ENCODE measurements at regions not wholly inside any gene's neighbourhood (a gene's known extent, or its start where the extent isn't known, plus 50 kb on each side); places are given as distances from the start of the nearest gene placed in this dataset.

- no peak for DNase-seq (ENCODE audit: low spot score)
- TF ChIP-seq CTCF (IDR thresholded peaks at IDR 0.05) = no peak
- Histone ChIP-seq H3K27ac (no peak overlapping the region), H3K9me3 (no peaks in the 10 kb centered on the region), H3K4me1 (peaks cover 0 to 13% of the 10 kb centered on the region in 2 donors), H3K4me3 (no peak overlapping the region), H3K27me3 (no peaks in the 10 kb centered on the region), H3K36me3 (no peaks in the 10 kb centered on the region)
These were observed 185.1 kb upstream of the ZNF462 start for GRCh38 chr9:106677830-106678229.

GRCh38 chr9:106678273-106678672 lies 184.7 kb upstream of the ZNF462 start:
- TF ChIP-seq CTCF (IDR thresholded peaks at IDR 0.05) = no peak
- Histone ChIP-seq H3K36me3 (no peaks in the 10 kb centered on the region), H3K27me3 (no peaks in the 10 kb centered on the region), H3K27ac (no peak overlapping the region), H3K4me1 (peaks cover 0 to 13% of the 10 kb centered on the region in 2 donors), H3K4me3 (no peak overlapping the region), H3K9me3 (no peaks in the 10 kb centered on the region)
- no peak for DNase-seq (ENCODE audit: low spot score)

- H3K27ac ChIP-seq = peak overlapping the region in 1 of 2 donors; percentile 12
- no peak overlapping the region for H3K4me3 ChIP-seq
- TF ChIP-seq CTCF (IDR thresholded peaks at IDR 0.05) = no peak
- no peak for DNase-seq (ENCODE audit: low spot score)
- H3K36me3 ChIP-seq = no peaks in the 10 kb centered on the region
- peaks cover 0 to 11% of the 10 kb centered on the region in 2 donors for H3K4me1 ChIP-seq
- H3K9me3 ChIP-seq = no peaks in the 10 kb centered on the region
- H3K27me3 ChIP-seq = no peaks in the 10 kb centered on the region
These were observed 180.5 kb upstream of the ZNF462 start for GRCh38 chr9:106682420-106682819.

GRCh38 chr9:106683454-106683853 lies 179.5 kb upstream of the ZNF462 start:
- Histone ChIP-seq H3K4me1 (peaks cover 0 to 6% of the 10 kb centered on the region in 2 donors), H3K36me3 (no peaks in the 10 kb centered on the region), H3K9me3 (no peaks in the 10 kb centered on the region), H3K27me3 (no peaks in the 10 kb centered on the region), H3K27ac (no peak overlapping the region), H3K4me3 (no peak overlapping the region)
- DNase-seq (ENCODE audit: low spot score) = no peak
- TF ChIP-seq CTCF (IDR thresholded peaks at IDR 0.05) = no peak

- no peak for TF ChIP-seq CTCF (IDR thresholded peaks at IDR 0.05)
- DNase-seq (ENCODE audit: low spot score) = no peak
- Histone ChIP-seq H3K4me3 (no peak overlapping the region), H3K27me3 (no peaks in the 10 kb centered on the region), H3K27ac (no peak overlapping the region), H3K4me1 (peaks cover 0 to 6% of the 10 kb centered on the region in 2 donors), H3K36me3 (no peaks in the 10 kb centered on the region), H3K9me3 (no peaks in the 10 kb centered on the region)
These were observed 177.8 kb upstream of the ZNF462 start for GRCh38 chr9:106684940-106685695.

- DNase-seq (ENCODE audit: low spot score) = no peak
- Histone ChIP-seq H3K4me1 (no peaks in the 10 kb centered on the region), H3K36me3 (no peaks in the 10 kb centered on the region), H3K9me3 (no peaks in the 10 kb centered on the region), H3K27me3 (no peaks in the 10 kb centered on the region), H3K4me3 (no peak overlapping the region), H3K27ac (no peak overlapping the region)
- TF ChIP-seq CTCF (IDR thresholded peaks at IDR 0.05) = no peak
These were observed 173.9 kb upstream of the ZNF462 start for GRCh38 chr9:106689089-106689488.

All from right atrium auricular region (tissue), 2 donors.